Mammary epithelial cell (primary cell): ENCODE measurements at regions not wholly inside any gene's neighbourhood (a gene's known extent, or its start where the extent isn't known, plus 50 kb on each side); places are given as distances from the start of the nearest gene placed in this dataset.

Source experiments
- EZH2 ChIP-seq: IDR thresholded peaks from 2 replicates; pipeline ENCODE4 v1.6.1; 2012; ENCODE audit warnings: low read length, inconsistent platforms, borderline replicate concordance
- TF ChIP-seq, protein P1 (sequence below), 2 donors: IDR thresholded peaks in 1 of 2; conservative IDR thresholded peaks in 1 of 2; 2 replicates each; pipeline ENCODE4 v1.5.1; 2011 to 2012; ENCODE audit warnings: inconsistent platforms in 2 of 2, low read length in 2 of 2, mild to moderate bottlenecking in 2 of 2, control low read depth in 1 of 2, low read depth in 1 of 2; ENCODE audit not compliant: insufficient read depth in 1 of 2; ENCODE audit errors: extremely low read depth in 1 of 2

GRCh38 chr3:31448035-31448881, 84.5 kb upstream of the STT3B start:
- TF ChIP-seq, protein P1, sequence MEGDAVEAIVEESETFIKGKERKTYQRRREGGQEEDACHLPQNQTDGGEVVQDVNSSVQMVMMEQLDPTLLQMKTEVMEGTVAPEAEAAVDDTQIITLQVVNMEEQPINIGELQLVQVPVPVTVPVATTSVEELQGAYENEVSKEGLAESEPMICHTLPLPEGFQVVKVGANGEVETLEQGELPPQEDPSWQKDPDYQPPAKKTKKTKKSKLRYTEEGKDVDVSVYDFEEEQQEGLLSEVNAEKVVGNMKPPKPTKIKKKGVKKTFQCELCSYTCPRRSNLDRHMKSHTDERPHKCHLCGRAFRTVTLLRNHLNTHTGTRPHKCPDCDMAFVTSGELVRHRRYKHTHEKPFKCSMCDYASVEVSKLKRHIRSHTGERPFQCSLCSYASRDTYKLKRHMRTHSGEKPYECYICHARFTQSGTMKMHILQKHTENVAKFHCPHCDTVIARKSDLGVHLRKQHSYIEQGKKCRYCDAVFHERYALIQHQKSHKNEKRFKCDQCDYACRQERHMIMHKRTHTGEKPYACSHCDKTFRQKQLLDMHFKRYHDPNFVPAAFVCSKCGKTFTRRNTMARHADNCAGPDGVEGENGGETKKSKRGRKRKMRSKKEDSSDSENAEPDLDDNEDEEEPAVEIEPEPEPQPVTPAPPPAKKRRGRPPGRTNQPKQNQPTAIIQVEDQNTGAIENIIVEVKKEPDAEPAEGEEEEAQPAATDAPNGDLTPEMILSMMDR (conservative IDR thresholded peaks at IDR 0.05 in 1 of 2, IDR thresholded peaks at IDR 0.05 in 1 of 2; ENCODE audit: extremely low read depth in 1 of 2, insufficient read depth in 1 of 2, low read depth in 1 of 2, low read length in 2 of 2) = peak; percentile 92 to 95
- no peak for TF ChIP-seq EZH2
